ENCODE measurements at regions not wholly inside any gene's neighbourhood (a gene's known extent, or its start where the extent isn't known, plus 50 kb on each side); places are given as distances from the start of the nearest gene placed in this dataset.

DNA sequence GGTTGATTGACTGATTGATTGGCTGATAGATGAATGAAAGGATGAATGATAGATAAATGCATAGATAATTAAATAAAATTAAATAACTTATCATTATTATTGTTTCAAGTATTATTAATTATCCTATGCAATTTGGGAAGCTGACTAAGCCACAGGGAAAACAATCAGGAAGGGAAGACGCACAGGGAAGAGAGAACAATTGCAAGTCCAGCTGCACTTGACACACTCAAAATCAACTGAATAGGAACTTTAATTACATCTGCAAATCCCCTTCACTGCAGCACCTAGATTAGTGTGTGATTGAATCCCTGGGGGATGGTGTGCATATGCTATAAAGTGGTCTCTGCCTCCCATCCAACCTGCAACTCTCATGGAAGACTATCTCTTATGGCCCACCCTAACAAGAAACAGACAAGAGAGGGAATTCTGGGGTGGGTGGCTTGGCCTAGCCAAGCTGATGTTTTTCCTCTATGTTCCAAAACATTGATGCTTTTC is 161.1 kb upstream of the FGGY start:
- TF ChIP-seq, protein P1, sequence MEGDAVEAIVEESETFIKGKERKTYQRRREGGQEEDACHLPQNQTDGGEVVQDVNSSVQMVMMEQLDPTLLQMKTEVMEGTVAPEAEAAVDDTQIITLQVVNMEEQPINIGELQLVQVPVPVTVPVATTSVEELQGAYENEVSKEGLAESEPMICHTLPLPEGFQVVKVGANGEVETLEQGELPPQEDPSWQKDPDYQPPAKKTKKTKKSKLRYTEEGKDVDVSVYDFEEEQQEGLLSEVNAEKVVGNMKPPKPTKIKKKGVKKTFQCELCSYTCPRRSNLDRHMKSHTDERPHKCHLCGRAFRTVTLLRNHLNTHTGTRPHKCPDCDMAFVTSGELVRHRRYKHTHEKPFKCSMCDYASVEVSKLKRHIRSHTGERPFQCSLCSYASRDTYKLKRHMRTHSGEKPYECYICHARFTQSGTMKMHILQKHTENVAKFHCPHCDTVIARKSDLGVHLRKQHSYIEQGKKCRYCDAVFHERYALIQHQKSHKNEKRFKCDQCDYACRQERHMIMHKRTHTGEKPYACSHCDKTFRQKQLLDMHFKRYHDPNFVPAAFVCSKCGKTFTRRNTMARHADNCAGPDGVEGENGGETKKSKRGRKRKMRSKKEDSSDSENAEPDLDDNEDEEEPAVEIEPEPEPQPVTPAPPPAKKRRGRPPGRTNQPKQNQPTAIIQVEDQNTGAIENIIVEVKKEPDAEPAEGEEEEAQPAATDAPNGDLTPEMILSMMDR (IDR thresholded peaks at IDR 0.05; ENCODE audit: insufficient read depth, low read length) = no peak
- no peak for TF ChIP-seq GABPA (IDR thresholded peaks at IDR 0.05; ENCODE audit: low read depth)

Measured in HL-60 (cell line).